ENCODE measurements at regions not wholly inside any gene's neighbourhood (a gene's known extent, or its start where the extent isn't known, plus 50 kb on each side); places are given as distances from the start of the nearest gene placed in this dataset.
"Not testable (repeated sequence)": the region's sequence is repeated elsewhere in the genome, so short reads cannot be mapped to it uniquely, and the experiment has no call there.

- FAIRE-seq (no peak), DNase-seq (ENCODE audit: insufficient read length, low spot score) (no peak)
These were observed 57.5 kb upstream of the ZNF469 start for GRCh38 chr16:88325087-88325750.

DNA sequence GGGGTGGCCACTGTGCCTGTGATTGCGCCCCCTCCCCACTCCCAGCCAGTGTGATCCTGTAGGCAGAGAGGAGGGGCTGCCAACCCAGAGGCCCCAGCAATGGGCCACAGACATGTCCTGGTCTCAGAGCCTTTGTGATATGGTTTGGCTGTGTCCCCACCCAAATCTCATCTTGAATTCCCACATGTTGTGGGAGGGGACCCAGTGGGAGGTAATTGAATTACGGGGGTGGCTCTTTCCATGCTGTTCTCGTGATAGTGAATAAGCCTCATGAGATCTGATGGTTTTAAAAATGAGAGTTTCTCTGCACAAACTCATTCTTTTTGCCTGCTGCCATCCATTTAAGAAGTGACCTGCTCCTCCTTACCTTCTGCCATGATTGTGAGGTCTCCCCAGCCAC, 56.8 kb upstream of the ZNF469 start:
- DNase-seq (ENCODE audit: insufficient read length, low spot score) (no peak), FAIRE-seq (no peak)

DNA sequence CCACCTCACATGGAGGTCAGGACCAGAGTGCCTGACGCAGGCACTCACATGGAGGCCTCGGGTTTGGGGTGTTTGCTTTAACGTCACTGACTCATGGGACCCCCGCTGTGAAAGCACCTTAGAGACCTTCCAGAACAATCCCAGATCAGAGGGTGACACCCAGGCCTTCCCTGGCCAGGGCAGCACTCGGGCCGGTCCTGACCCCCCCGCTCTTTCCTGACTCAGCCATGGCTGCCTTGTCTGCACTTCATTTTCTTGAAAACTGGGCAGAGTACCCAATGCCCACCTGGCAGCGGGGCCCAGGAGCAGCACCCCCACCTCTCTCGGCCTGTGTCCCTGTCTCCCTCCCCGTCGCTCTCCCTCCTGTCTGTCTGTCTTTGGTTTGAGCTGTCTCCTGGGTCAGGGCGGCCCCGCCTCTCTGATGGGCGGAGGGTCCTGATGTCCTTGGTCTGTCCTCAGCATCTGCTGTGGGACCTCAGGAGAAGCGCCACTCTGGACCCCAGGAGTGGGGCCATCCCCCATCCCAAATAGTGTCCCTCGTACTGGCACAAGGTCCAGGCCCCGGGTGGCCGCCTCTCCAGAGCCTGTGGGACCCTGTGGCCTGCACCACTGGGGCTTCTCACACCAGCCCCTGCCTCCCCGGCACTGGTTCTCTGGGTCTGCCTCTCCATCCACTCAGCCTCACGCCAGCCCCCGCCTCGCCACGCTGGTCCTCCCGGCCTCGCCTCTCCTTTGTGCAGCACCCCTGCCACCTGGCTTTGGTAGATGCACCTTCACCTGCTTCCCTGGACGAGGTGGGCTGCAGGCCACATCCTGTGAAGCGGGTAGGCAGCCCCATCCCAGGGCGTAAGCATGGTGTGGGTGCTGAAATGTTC, 55.9 kb upstream of the ZNF469 start:
- FAIRE-seq: no peak
- no peak for DNase-seq (ENCODE audit: insufficient read length, low spot score)

- no peak for FAIRE-seq
These were observed 55.0 kb upstream of the ZNF469 start for GRCh38 chr16:88327561-88328312.

GRCh38 chr16:88328313-88328980, 54.3 kb upstream of the ZNF469 start:
- FAIRE-seq (no peak), DNase-seq (ENCODE audit: insufficient read length, low spot score) (no peak)

More at GRCh38 chr16:88327561-88328312, 55.0 kb upstream of the ZNF469 start:
- DNase-seq (ENCODE audit: insufficient read length, low spot score): no peak

GRCh38 chr16:88329726-88330700, 52.7 kb upstream of the ZNF469 start:
- FAIRE-seq: no peak
- no peak for DNase-seq (ENCODE audit: insufficient read length, low spot score)

DNA sequence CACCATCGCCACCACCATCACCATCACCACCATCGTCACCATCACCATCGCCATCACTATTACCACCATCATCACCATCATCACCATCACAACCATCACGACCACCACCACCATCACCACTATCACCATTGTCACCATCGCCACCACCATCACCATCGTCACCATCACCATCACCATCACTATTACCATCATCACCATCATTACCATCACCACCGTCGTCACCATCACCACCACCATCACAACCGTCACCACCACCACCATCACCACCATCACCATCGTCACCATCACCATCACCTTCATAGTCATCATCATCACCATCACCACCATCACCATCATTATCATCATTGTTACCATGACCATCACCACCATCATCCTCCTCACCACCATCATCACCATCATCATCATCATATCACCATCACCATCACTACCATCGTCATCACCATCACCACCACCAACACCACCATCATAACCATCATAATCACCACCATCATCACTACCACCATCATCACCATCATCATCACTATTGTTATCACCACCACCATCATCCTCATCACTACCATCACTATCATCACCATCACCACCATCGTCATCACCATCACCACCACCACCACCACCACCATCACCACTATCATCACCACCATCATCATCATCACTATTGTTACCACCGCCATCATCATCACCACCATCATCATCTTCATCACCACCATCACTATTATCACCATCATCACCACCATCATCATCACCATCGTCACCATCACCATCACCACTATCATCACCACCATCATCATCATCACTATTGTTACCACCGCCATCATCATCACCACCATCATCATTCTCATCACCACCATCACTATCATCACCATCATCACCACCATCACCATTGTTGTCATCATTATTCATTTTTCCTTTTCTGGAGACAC, 51.5 kb upstream of the ZNF469 start:
- no peak for FAIRE-seq
- DNase-seq (ENCODE audit: insufficient read length, low spot score): no peak

GRCh38 chr16:88331989-88332920, 50.5 kb upstream of the ZNF469 start:
- FAIRE-seq (no peak), DNase-seq (ENCODE audit: insufficient read length, low spot score) (no peak)

DNA sequence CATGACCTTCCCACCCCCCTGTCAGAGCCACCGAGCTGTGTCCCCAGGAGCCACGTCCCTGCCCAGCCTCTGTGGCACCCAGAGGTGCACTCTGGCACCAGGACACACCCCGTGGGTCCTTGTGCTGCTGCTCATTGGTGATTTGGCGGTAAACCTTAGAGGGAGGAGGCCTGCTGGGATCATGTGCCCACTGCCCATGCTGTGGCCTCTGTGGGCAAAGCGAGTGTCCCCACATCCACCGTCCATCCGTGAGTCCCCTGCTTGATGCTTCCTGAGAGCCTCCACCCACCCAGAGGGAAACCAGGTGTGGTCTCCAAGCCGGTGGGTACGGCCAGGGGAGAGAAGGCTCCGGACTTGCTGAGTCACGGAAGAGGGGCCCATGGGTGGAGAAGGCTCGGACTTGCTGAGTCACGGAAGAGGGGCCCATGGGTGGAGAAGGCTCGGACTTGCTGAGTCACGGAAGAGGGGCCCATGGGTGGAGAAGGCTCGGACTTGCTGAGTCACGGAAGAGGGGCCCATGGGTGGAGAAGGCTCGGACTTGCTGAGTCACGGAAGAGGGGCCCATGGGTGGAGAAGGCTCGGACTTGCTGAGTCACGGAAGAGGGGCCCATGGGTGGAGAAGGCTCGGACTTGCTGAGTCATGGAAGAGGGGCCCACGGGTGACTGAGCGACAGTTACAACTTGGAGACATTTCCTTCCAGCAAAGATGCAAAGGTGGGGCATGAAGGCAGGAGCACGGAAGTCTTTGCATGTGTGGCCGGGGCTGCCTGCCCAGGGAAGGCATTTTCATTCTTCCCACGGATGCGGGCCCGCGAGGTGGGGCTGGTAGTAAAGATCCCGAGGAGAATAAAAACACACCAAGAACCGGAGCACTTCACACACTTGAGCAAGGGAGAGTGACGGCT, 49.6 kb upstream of the ZNF469 start:
- DNase-seq (ENCODE audit: insufficient read length, low spot score); FAIRE-seq: not testable (repeated sequence)
